Forelimb muscle (tissue), 1 donor: ENCODE measurements at regions not wholly inside any gene's neighbourhood (a gene's known extent, or its start where the extent isn't known, plus 50 kb on each side); places are given as distances from the start of the nearest gene placed in this dataset.

Experiments
- DNase-seq: peaks from one replicate; pipeline ENCODE4 v3.0.0-alpha.2; 2013; ENCODE audit warnings: low read depth

GRCh38 chr1:4366091-4366490 is 288.3 kb upstream of the AJAP1 start:
- DNase-seq = no peak

- DNase-seq = no peak
Observed at GRCh38 chr1:4367230-4367777, 287.1 kb upstream of the AJAP1 start.

- DNase-seq = no peak
Observed at GRCh38 chr1:4369335-4369734, 285.1 kb upstream of the AJAP1 start.

- no peak for DNase-seq
Observed at GRCh38 chr1:4371849-4372248, 282.6 kb upstream of the AJAP1 start.

GRCh38 chr1:4375812-4376211 is 278.6 kb upstream of the AJAP1 start:
- DNase-seq = no peak

GRCh38 chr1:4379451-4380175 is 274.8 kb upstream of the AJAP1 start:
- no peak for DNase-seq

- DNase-seq = no peak
Observed at GRCh38 chr1:4380564-4381168, 273.7 kb upstream of the AJAP1 start.

- DNase-seq = no peak
Observed at GRCh38 chr1:4393191-4393590, 261.2 kb upstream of the AJAP1 start.

GRCh38 chr1:4394366-4394765 is 260.0 kb upstream of the AJAP1 start:
- DNase-seq = no peak

- DNase-seq = no peak
Observed at GRCh38 chr1:4395158-4395557, 259.3 kb upstream of the AJAP1 start.

- no peak for DNase-seq
Observed at GRCh38 chr1:4395676-4396075, 258.7 kb upstream of the AJAP1 start.

GRCh38 chr1:4396551-4396950 is 257.9 kb upstream of the AJAP1 start:
- DNase-seq = no peak

- no peak for DNase-seq
Observed at GRCh38 chr1:4397196-4397595, 257.2 kb upstream of the AJAP1 start.

GRCh38 chr1:4402032-4402431 is 252.4 kb upstream of the AJAP1 start:
- DNase-seq = no peak

- no peak for DNase-seq
Observed at GRCh38 chr1:4404854-4405590, 249.4 kb upstream of the AJAP1 start.

- no peak for DNase-seq
Observed at GRCh38 chr1:4407851-4408250, 246.6 kb upstream of the AJAP1 start.

GRCh38 chr1:4408380-4408779 is 246.0 kb upstream of the AJAP1 start:
- no peak for DNase-seq

GRCh38 chr1:4411862-4412261 is 242.5 kb upstream of the AJAP1 start:
- DNase-seq = no peak

- no peak for DNase-seq
Observed at GRCh38 chr1:4415476-4415875, 238.9 kb upstream of the AJAP1 start.

- no peak for DNase-seq
Observed at GRCh38 chr1:4416189-4416588, 238.2 kb upstream of the AJAP1 start.

- no peak for DNase-seq
Observed at GRCh38 chr1:4418021-4418420, 236.4 kb upstream of the AJAP1 start.

- DNase-seq = no peak
Observed at GRCh38 chr1:4421986-4422385, 232.4 kb upstream of the AJAP1 start.
